ENCODE measurements at regions not wholly inside any gene's neighbourhood (a gene's known extent, or its start where the extent isn't known, plus 50 kb on each side); places are given as distances from the start of the nearest gene placed in this dataset.

DNA sequence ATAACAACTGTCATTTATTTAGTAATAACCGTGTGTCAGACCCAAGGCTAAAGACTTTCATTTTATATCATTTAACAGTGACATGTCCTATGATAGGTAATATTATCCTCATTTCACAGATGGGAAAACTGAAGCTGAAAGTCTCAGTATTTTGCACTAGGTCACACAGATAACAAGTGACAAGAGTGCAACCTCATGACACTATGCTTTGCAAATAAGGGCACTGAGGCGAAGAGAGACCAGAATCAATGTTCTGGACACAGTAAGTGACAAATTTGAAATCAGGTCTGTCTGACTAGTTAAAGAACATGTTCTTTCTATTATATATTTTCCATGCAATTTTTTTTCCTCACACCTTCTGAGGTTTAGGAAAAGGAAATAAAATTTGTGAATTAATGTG, 585.7 kb downstream of the LRRC70 start:
- H3K4me1 ChIP-seq, result peaks cover 23% of the 10 kb centered on the region
- TF ChIP-seq EZH2 (IDR thresholded peaks at IDR 0.05) (no peak), EZH2phosphoT487 (IDR thresholded peaks at IDR 0.05) (no peak)
- TF ChIP-seq, protein P1, sequence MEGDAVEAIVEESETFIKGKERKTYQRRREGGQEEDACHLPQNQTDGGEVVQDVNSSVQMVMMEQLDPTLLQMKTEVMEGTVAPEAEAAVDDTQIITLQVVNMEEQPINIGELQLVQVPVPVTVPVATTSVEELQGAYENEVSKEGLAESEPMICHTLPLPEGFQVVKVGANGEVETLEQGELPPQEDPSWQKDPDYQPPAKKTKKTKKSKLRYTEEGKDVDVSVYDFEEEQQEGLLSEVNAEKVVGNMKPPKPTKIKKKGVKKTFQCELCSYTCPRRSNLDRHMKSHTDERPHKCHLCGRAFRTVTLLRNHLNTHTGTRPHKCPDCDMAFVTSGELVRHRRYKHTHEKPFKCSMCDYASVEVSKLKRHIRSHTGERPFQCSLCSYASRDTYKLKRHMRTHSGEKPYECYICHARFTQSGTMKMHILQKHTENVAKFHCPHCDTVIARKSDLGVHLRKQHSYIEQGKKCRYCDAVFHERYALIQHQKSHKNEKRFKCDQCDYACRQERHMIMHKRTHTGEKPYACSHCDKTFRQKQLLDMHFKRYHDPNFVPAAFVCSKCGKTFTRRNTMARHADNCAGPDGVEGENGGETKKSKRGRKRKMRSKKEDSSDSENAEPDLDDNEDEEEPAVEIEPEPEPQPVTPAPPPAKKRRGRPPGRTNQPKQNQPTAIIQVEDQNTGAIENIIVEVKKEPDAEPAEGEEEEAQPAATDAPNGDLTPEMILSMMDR (IDR thresholded peaks at IDR 0.05), result no peak
- H3K36me3 Mint-ChIP-seq, result no peaks in the 10 kb centered on the region

DNA sequence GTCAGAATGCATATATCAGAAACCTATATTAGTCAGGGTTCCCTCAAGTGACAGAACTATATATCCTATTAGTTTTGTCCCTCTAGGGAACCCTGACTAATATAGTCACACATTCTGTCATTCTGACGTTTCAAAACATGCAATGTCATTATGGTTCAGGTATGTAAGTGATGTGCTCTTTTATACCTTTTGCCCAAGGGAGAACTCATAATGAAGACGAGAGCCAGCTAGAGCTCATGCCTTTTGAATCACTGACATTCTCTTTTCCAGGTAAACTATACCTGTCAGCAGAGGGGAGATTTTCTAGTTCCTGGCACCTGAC, 576.7 kb downstream of the LRRC70 start:
- Mint-ChIP-seq H3K27ac (no peak overlapping the region), H3K4me3 (no peak overlapping the region), H3K36me3 (no peaks in the 10 kb centered on the region), H3K9me3 (no peaks in the 10 kb centered on the region), H3K4me1 (no peaks in the 10 kb centered on the region), H3K27me3 (ENCODE audit: insufficient read depth, low read depth) (no peaks in the 10 kb centered on the region)
- no peak overlapping the region for H3K27ac ChIP-seq
- no peak overlapping the region for H3K4me3 ChIP-seq
- H3K27me3 ChIP-seq, result no peaks in the 10 kb centered on the region
- H3K4me1 ChIP-seq, result no peaks in the 10 kb centered on the region
- H3K9ac ChIP-seq, result no peak overlapping the region
- no peak for DNase-seq (ENCODE audit: low spot score)
- H3K36me3 ChIP-seq, result no peaks in the 10 kb centered on the region
- no peaks in the 10 kb centered on the region for H3F3A ChIP-seq (ENCODE audit: low read depth)
- TF ChIP-seq, protein P1 (IDR thresholded peaks at IDR 0.05), result no peak
- no peak for TF ChIP-seq EZH2 (IDR thresholded peaks at IDR 0.05)
- TF ChIP-seq EZH2phosphoT487 (IDR thresholded peaks at IDR 0.05), result no peak
- no peak overlapping the region for H3K4me2 ChIP-seq
- no peaks in the 10 kb centered on the region for H4K20me1 ChIP-seq (ENCODE audit: low read depth)
- no peaks in the 10 kb centered on the region for H3K79me2 ChIP-seq (ENCODE audit: low read depth)
- H3K9me3 ChIP-seq (ENCODE audit: low read depth), result no peaks in the 10 kb centered on the region
- H2AFZ ChIP-seq (replicated peaks), result no peak overlapping the region

More for the DNA sequence above, 585.7 kb downstream of the LRRC70 start:
- no peak for DNase-seq (ENCODE audit: low spot score)
- Histone ChIP-seq H3K4me3 (no peak overlapping the region), H3K27me3 (no peaks in the 10 kb centered on the region), H2AFZ (replicated peaks) (peak overlapping the region; percentile 52), H3K27ac (no peak overlapping the region), H3K36me3 (no peaks in the 10 kb centered on the region), H3K9me3 (ENCODE audit: low read depth) (no peaks in the 10 kb centered on the region), H3K9ac (no peak overlapping the region), H4K20me1 (ENCODE audit: low read depth) (no peaks in the 10 kb centered on the region), H3F3A (ENCODE audit: low read depth) (peaks cover 9% of the 10 kb centered on the region), H3K79me2 (ENCODE audit: low read depth) (no peaks in the 10 kb centered on the region), H3K4me2 (peak overlapping the region; percentile 67)
- Mint-ChIP-seq H3K27me3 (ENCODE audit: insufficient read depth, low read depth) (no peaks in the 10 kb centered on the region), H3K9me3 (no peaks in the 10 kb centered on the region), H3K4me1 (no peaks in the 10 kb centered on the region), H3K4me3 (no peak overlapping the region), H3K27ac (no peak overlapping the region)

DNA sequence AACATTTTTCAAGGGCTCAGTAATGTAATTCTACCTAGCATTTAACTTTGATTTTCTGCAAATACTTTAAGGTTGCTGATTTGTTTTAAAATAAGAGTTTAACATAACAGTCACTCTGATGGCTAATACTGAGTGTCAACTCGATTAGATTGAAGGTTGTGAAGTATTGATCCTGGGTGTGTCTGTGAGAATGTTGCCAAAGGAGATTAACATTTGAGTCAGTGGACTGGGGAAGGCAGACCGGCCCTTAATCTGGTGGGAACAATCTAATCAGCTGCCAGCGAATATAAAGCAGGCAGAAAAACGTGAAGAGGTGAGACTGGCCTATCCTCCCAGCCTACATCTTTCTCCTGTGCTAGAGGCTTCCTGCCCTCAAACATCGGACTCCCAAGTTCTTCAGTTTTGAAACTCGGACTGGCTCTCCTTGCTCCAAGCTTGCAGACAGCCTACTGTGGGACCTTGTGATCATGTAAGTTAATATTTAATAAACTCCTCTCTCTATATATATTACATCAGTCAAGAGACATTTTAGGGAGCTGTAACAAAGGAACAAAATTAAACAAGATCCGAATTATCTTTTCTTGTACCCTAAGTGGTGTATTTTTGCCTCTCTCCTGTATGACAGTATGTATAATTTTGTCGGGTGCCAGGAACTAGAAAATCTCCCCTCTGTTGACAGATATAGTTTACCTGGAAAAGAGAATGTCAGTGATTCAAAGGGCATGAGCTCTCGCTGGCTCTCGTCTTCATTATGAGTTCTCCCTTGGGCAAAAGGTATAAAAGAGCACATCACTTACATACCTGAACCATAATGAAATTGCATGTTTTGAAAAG, 576.1 kb downstream of the LRRC70 start:
- Histone ChIP-seq H3F3A (ENCODE audit: low read depth) (no peaks in the 10 kb centered on the region), H3K36me3 (no peaks in the 10 kb centered on the region), H4K20me1 (ENCODE audit: low read depth) (no peaks in the 10 kb centered on the region), H3K27me3 (no peaks in the 10 kb centered on the region), H3K9me3 (ENCODE audit: low read depth) (no peaks in the 10 kb centered on the region), H3K27ac (no peak overlapping the region), H3K4me1 (no peaks in the 10 kb centered on the region), H3K79me2 (ENCODE audit: low read depth) (no peaks in the 10 kb centered on the region), H2AFZ (replicated peaks) (no peak overlapping the region), H3K9ac (no peak overlapping the region), H3K4me3 (no peak overlapping the region), H3K4me2 (no peak overlapping the region)
- H3K4me1 Mint-ChIP-seq, result no peaks in the 10 kb centered on the region
- no peak overlapping the region for H3K4me3 Mint-ChIP-seq
- DNase-seq (ENCODE audit: low spot score), result no peak
- H3K27ac Mint-ChIP-seq, result no peak overlapping the region
- no peaks in the 10 kb centered on the region for H3K27me3 Mint-ChIP-seq (ENCODE audit: insufficient read depth, low read depth)
- no peaks in the 10 kb centered on the region for H3K9me3 Mint-ChIP-seq
- H3K36me3 Mint-ChIP-seq, result no peaks in the 10 kb centered on the region
- TF ChIP-seq, protein P1 (IDR thresholded peaks at IDR 0.05), result no peak
- TF ChIP-seq EZH2 (IDR thresholded peaks at IDR 0.05) (no peak), EZH2phosphoT487 (IDR thresholded peaks at IDR 0.05) (no peak)
